ENCODE measurements at regions not wholly inside any gene's neighbourhood (a gene's known extent, or its start where the extent isn't known, plus 50 kb on each side); places are given as distances from the start of the nearest gene placed in this dataset.

- H3K9me3 ChIP-seq (ENCODE audit: control insufficient read depth, low read length): no peaks in the 10 kb centered on the region
- peaks cover 8% of the 10 kb centered on the region for H3K4me1 ChIP-seq (ENCODE audit: control insufficient read depth, insufficient read depth, low read length)
- DNase-seq: no peak
- ATAC-seq: no peak
- H3K27me3 ChIP-seq (ENCODE audit: control insufficient read depth, insufficient read depth): no peaks in the 10 kb centered on the region
- no peak overlapping the region for H3K27ac ChIP-seq (ENCODE audit: low read length)
- H3K4me3 ChIP-seq (ENCODE audit: low read length): no peak overlapping the region
- WGBS: 83% methylated on average over 5 of the region's 5 CpGs
- intact Hi-C loops (cut with DNase I): no loop called here
These were observed 102.7 kb downstream of the BTG1 start for GRCh38 chr12:92042791-92043531.

- DNase-seq (no peak), ATAC-seq (peak in 1 of 2 donors; percentile 25)
- intact Hi-C loops (cut with DNase I): no loop called here
- 45% methylated on average over 1 of the region's 1 CpG for WGBS
- H3K27ac ChIP-seq (ENCODE audit: low read length): no peak overlapping the region
- H3K9me3 ChIP-seq (ENCODE audit: control insufficient read depth, low read length): no peaks in the 10 kb centered on the region
- no peak overlapping the region for H3K4me3 ChIP-seq (ENCODE audit: low read length)
- peaks cover 6% of the 10 kb centered on the region for H3K4me1 ChIP-seq (ENCODE audit: control insufficient read depth, insufficient read depth, low read length)
- H3K27me3 ChIP-seq (ENCODE audit: control insufficient read depth, insufficient read depth): no peaks in the 10 kb centered on the region
These were observed 103.9 kb downstream of the BTG1 start for GRCh38 chr12:92041742-92042141.

GRCh38 chr12:92039046-92039445 is 106.6 kb downstream of the BTG1 start:
- WGBS: 73% methylated on average over 3 of the region's 3 CpGs

GRCh38 chr12:92038476-92038875 is 107.2 kb downstream of the BTG1 start:
- ATAC-seq (no peak), DNase-seq (no peak)
- 86% methylated on average over 4 of the region's 4 CpGs for WGBS
- H3K4me1 ChIP-seq (ENCODE audit: control insufficient read depth, insufficient read depth, low read length): peaks cover 3% of the 10 kb centered on the region
- intact Hi-C loops (cut with DNase I): no loop called here
- H3K27ac ChIP-seq (ENCODE audit: low read length): no peak overlapping the region
- H3K27me3 ChIP-seq (ENCODE audit: control insufficient read depth, insufficient read depth): no peaks in the 10 kb centered on the region
- H3K9me3 ChIP-seq (ENCODE audit: control insufficient read depth, low read length): no peaks in the 10 kb centered on the region
- no peak overlapping the region for H3K4me3 ChIP-seq (ENCODE audit: low read length)

More at GRCh38 chr12:92039046-92039445, 106.6 kb downstream of the BTG1 start:
- Histone ChIP-seq H3K27ac (ENCODE audit: low read length) (no peak overlapping the region), H3K9me3 (ENCODE audit: control insufficient read depth, low read length) (no peaks in the 10 kb centered on the region), H3K4me3 (ENCODE audit: low read length) (no peak overlapping the region), H3K4me1 (ENCODE audit: control insufficient read depth, insufficient read depth, low read length) (peaks cover 3% of the 10 kb centered on the region), H3K27me3 (ENCODE audit: control insufficient read depth, insufficient read depth) (no peaks in the 10 kb centered on the region)
- no peak for DNase-seq
- no peak for ATAC-seq
- intact Hi-C loops (cut with DNase I): no loop called here

GRCh38 chr12:92036771-92037453 is 108.7 kb downstream of the BTG1 start:
- no peak for DNase-seq
- no peaks in the 10 kb centered on the region for H3K9me3 ChIP-seq (ENCODE audit: control insufficient read depth, low read length)
- ATAC-seq: no peak
- 83% methylated on average over 6 of the region's 6 CpGs for WGBS
- intact Hi-C loops (cut with DNase I): no loop called here
- H3K27ac ChIP-seq (ENCODE audit: low read length): no peak overlapping the region
- peaks cover 3% of the 10 kb centered on the region for H3K4me1 ChIP-seq (ENCODE audit: control insufficient read depth, insufficient read depth, low read length)
- no peaks in the 10 kb centered on the region for H3K27me3 ChIP-seq (ENCODE audit: control insufficient read depth, insufficient read depth)
- H3K4me3 ChIP-seq (ENCODE audit: low read length): no peak overlapping the region

- 92% methylated on average over 7 of the region's 7 CpGs for WGBS
- peaks cover 3% of the 10 kb centered on the region for H3K4me1 ChIP-seq (ENCODE audit: control insufficient read depth, insufficient read depth, low read length)
- ATAC-seq (no peak), DNase-seq (no peak)
- intact Hi-C loops (cut with DNase I): no loop called here
- H3K27ac ChIP-seq (ENCODE audit: low read length): no peak overlapping the region
- no peaks in the 10 kb centered on the region for H3K9me3 ChIP-seq (ENCODE audit: control insufficient read depth, low read length)
- no peaks in the 10 kb centered on the region for H3K27me3 ChIP-seq (ENCODE audit: control insufficient read depth, insufficient read depth)
- no peak overlapping the region for H3K4me3 ChIP-seq (ENCODE audit: low read length)
These were observed 109.5 kb downstream of the BTG1 start for GRCh38 chr12:92036061-92036620.

GRCh38 chr12:92035477-92035876 is 110.2 kb downstream of the BTG1 start:
- H3K27me3 ChIP-seq (ENCODE audit: control insufficient read depth, insufficient read depth): no peaks in the 10 kb centered on the region
- H3K27ac ChIP-seq (ENCODE audit: low read length): no peak overlapping the region
- 84% methylated on average over 1 of the region's 1 CpG for WGBS
- H3K9me3 ChIP-seq (ENCODE audit: control insufficient read depth, low read length): no peaks in the 10 kb centered on the region
- peaks cover 3% of the 10 kb centered on the region for H3K4me1 ChIP-seq (ENCODE audit: control insufficient read depth, insufficient read depth, low read length)
- H3K4me3 ChIP-seq (ENCODE audit: low read length): no peak overlapping the region
- ATAC-seq (no peak), DNase-seq (no peak)
- intact Hi-C loops (cut with DNase I): no loop called here

- WGBS: 10% methylated on average over 10 of the region's 10 CpGs
- intact Hi-C loops (cut with DNase I): no loop called here
- peak; percentile 62 to 64 for ATAC-seq
- Histone ChIP-seq H3K4me3 (ENCODE audit: low read length) (peak overlapping the region; percentile 40), H3K27me3 (ENCODE audit: control insufficient read depth, insufficient read depth) (no peaks in the 10 kb centered on the region), H3K27ac (ENCODE audit: low read length) (no peak overlapping the region), H3K4me1 (ENCODE audit: control insufficient read depth, insufficient read depth, low read length) (peaks cover 3% of the 10 kb centered on the region), H3K9me3 (ENCODE audit: control insufficient read depth, low read length) (no peaks in the 10 kb centered on the region)
- peak; percentile 21 to 67 (median 41) for DNase-seq
These were observed 110.7 kb downstream of the BTG1 start for GRCh38 chr12:92034858-92035401.

- Histone ChIP-seq H3K27ac (ENCODE audit: low read length) (no peak overlapping the region), H3K9me3 (ENCODE audit: control insufficient read depth, low read length) (no peaks in the 10 kb centered on the region), H3K4me1 (ENCODE audit: control insufficient read depth, insufficient read depth, low read length) (peaks cover 3% of the 10 kb centered on the region), H3K27me3 (ENCODE audit: control insufficient read depth, insufficient read depth) (no peaks in the 10 kb centered on the region), H3K4me3 (ENCODE audit: low read length) (no peak overlapping the region)
- intact Hi-C loops (cut with DNase I): no loop called here
- DNase-seq (no peak), ATAC-seq (no peak)
- 80% methylated on average over 2 of the region's 2 CpGs for WGBS
These were observed 111.6 kb downstream of the BTG1 start for GRCh38 chr12:92034083-92034482.

- ATAC-seq: no peak
- intact Hi-C loops (cut with DNase I): no loop called here
- Histone ChIP-seq H3K9me3 (ENCODE audit: control insufficient read depth, low read length) (no peaks in the 10 kb centered on the region), H3K27ac (ENCODE audit: low read length) (no peak overlapping the region), H3K4me3 (ENCODE audit: low read length) (no peak overlapping the region), H3K4me1 (ENCODE audit: control insufficient read depth, insufficient read depth, low read length) (no peaks in the 10 kb centered on the region), H3K27me3 (ENCODE audit: control insufficient read depth, insufficient read depth) (no peaks in the 10 kb centered on the region)
- DNase-seq: no peak
- 78% methylated on average over 3 of the region's 3 CpGs for WGBS
These were observed 112.7 kb downstream of the BTG1 start for GRCh38 chr12:92032965-92033364.

GRCh38 chr12:92032101-92032500 is 113.5 kb downstream of the BTG1 start:
- no peak overlapping the region for H3K27ac ChIP-seq (ENCODE audit: low read length)
- no peak for ATAC-seq
- H3K4me1 ChIP-seq (ENCODE audit: control insufficient read depth, insufficient read depth, low read length): no peaks in the 10 kb centered on the region
- 52% methylated on average over 1 of the region's 1 CpG for WGBS
- no peaks in the 10 kb centered on the region for H3K27me3 ChIP-seq (ENCODE audit: control insufficient read depth, insufficient read depth)
- DNase-seq: no peak
- H3K9me3 ChIP-seq (ENCODE audit: control insufficient read depth, low read length): no peaks in the 10 kb centered on the region
- intact Hi-C loops (cut with DNase I): no loop called here
- H3K4me3 ChIP-seq (ENCODE audit: low read length): no peak overlapping the region
